ENCODE measurements at regions not wholly inside any gene's neighbourhood (a gene's known extent, or its start where the extent isn't known, plus 50 kb on each side); places are given as distances from the start of the nearest gene placed in this dataset.

DNA sequence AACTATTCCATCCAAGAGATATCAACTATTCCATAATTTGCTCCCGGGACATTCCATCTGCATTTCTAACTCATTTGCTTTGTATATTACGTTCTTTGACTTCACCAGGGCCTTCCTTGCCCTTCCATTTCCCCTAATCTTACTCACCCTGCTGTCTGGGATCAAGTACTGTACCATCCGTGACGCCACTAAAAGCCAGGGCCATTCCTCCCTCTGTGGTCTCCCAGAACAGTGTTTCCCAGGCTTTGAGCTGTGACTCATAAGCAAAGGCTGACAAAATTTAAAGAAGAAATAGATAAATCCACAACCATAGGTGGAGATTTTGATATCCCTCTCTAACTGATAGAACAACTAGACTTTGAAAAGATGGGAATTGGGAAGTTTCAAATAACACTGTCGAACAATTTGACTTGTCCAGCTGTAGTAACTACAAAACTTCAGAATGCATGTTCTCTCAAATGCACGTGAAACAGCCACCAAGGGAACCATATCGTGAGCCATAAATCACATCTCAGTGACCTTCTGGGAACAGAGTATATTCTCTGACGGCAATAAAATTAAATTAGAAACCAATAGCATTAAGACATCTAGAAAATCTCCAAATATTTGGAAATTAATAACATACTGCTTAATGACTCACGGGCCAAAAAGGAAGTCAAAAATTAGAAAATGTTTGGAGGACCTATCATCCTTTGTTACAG is 501.0 kb downstream of the SETD4 start:
- TF ChIP-seq, protein P1, sequence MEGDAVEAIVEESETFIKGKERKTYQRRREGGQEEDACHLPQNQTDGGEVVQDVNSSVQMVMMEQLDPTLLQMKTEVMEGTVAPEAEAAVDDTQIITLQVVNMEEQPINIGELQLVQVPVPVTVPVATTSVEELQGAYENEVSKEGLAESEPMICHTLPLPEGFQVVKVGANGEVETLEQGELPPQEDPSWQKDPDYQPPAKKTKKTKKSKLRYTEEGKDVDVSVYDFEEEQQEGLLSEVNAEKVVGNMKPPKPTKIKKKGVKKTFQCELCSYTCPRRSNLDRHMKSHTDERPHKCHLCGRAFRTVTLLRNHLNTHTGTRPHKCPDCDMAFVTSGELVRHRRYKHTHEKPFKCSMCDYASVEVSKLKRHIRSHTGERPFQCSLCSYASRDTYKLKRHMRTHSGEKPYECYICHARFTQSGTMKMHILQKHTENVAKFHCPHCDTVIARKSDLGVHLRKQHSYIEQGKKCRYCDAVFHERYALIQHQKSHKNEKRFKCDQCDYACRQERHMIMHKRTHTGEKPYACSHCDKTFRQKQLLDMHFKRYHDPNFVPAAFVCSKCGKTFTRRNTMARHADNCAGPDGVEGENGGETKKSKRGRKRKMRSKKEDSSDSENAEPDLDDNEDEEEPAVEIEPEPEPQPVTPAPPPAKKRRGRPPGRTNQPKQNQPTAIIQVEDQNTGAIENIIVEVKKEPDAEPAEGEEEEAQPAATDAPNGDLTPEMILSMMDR (IDR thresholded peaks at IDR 0.05), result no peak
- no peak for TF ChIP-seq POLR2A (IDR thresholded peaks at IDR 0.05)
